ENCODE measurements at regions not wholly inside any gene's neighbourhood (a gene's known extent, or its start where the extent isn't known, plus 50 kb on each side); places are given as distances from the start of the nearest gene placed in this dataset.

DNA sequence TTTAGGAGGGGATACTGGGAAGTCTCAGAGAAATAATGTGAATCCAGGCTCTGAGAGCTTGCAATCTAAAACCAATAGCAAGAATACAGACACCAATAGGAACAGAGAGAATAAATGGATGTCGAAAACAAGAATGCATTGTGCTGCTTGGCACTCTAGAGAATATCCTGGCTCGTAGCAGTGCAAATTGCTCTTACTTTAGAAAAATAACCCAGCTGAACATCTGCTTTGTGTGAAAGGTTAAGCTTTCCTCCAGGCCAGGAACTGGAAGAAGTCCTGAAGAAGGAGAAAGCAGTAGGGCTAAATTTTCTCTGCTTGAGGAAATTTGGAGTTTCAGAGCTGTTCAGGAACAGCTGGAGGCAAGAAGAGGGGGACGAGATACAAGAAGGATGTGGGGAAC lies 382.3 kb downstream of the HHIPL2 start:
- DNase-seq: no peak

DNA sequence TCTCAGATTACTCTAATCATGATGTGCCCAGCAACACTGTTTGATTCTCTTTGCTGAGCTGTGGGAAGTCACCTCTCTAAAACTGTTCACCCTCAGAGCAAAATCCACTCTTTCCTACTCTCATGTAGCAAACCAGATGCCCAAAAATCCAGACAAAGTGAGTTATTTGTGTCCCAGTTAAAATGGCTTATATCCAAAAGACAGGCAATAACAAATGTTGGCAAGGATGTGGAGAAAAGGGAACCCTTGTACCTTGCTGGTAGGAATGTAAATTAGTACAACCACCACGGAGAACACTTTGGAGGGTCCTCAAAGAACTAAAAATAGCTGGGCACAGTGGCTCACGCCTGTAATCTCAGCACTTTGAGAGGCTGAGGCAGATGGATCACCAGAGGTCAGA lies 384.0 kb downstream of the HHIPL2 start:
- no peak for DNase-seq

DNA sequence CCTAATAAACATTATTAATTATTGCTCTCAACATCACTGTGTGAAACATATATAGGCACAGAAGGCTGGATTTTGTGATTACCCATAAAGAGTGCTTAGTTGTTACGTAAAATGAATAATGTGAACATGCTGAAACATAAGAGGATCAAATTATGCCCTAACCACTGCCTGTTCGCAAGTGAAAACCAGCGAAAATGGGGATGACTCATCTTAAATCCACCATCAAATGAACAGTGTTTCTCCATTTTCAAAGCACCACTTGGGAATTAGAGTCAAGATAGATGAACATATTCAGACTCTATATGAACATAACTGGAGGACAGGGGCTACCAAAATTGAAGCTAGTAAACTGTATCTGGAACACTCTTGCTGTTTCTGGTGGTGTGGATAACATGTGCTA lies 386.2 kb downstream of the HHIPL2 start:
- DNase-seq: no peak

DNA sequence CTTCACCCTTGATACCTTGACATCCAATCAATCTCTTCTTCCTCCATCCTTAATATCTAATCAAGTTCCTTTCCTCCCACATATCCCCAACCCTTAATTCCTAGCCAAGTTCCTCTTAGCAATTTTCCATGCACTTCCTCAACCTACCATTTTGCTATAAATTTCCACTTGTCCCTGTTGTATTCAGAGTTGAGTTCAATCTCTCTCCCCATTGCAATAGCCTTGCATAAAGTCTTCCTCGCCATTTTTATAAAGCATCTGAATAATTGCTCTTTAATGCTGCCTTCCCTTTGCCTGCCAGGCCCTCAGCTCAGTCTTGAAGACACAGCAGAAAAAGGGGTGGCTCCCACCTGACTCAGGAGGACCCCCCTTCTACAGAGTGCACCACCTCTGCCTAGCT lies 390.3 kb downstream of the HHIPL2 start:
- DNase-seq: no peak

DNA sequence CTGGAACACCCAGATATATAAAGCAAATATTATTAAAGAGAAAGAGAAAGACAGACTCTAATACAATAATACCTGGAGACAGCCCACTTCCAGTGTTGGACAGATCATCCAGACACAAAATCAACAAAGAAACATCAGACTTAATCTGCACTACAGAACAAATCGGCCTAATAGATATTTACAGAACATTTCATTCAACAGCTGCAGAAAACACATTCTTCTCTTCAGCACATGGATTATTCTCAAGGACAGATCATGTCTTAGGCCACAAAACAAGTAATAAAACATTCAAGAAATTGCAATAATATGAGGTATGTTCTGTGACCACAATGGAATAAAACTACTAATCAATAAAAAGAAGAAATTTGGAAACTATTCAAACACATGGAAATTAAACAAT lies 398.3 kb upstream of the DUSP10 start:
- no peak for DNase-seq

DNA sequence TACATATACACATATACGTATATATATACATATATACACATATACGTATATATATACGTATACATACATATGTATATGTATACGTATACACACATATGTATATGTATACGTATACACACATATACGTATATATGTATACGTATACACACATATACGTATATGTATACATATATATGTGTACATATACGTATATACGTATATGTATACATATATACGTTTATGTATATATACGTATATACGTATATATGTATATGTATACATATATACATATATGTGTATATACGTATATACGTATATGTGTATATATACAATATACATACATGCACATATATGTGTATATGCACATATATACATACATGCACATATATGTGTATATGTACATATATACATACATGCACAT lies 396.2 kb upstream of the DUSP10 start:
- DNase-seq: no peak

DNA sequence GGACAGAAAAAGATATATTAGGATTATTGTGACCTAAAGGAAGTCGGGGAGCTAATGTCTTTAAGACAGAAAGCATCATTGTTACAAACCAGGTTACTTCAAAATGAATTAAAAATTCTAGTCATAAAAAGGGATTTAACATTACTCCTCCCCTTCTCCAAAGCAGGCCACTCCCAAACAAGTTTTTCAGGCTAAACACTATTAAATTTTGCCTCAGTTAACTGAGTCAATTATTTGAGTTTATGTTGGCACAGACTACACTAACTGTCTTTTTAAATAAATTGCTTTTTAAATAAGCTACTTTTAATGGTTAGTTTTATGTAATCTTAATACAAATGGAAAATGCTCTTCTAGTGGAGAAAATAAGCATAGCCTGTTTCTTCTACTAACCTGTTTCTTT lies 395.0 kb upstream of the DUSP10 start:
- DNase-seq: no peak

DNA sequence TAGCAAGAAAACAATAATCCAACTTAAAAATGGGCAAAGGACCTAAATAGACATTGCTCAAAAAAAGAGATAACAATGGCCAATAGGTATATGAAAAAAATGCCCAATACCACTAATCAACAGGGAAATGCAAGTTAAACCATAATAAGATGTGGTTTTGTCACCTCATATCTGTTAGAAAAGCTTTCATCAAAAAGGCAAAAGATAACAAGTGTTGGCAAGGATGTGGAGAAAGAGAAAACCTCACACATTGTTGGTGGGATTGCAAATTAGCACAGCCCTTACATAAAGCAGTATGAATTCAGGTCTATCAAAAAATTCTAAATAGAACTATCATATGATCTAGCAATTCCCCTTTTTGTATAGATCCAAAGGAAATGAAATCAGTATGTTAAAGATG lies 387.2 kb upstream of the DUSP10 start:
- no peak for DNase-seq

DNA sequence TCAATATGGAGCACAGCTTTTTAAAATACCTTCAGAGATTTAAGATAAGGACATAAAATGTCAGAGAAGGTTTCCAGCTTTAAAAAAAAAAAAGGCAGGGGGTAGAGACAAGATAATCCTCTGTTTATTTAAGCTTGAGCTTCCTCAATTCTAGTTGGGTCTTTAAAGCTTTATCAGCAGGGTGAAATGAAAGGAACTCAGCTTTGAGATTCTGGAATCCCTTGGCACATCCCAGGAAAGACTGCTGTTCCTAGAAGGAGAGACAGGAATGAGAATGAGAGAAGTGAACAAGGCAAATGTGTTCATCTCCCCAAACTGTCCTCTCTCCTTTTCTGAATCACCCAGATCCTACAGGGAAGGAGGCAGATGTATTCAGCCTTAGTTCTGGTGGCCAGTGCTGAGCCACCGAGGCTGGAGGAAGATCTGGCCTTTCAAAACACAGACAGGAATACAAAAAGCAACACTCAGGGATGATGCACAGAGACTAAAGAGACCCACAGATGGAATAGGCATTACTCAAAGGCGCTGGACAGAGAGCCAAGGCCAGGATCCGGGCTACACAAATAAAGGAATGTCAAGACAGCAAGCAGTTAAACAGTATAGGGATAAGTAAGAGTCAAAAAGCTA lies 385.8 kb upstream of the DUSP10 start:
- DNase-seq: no peak

DNA sequence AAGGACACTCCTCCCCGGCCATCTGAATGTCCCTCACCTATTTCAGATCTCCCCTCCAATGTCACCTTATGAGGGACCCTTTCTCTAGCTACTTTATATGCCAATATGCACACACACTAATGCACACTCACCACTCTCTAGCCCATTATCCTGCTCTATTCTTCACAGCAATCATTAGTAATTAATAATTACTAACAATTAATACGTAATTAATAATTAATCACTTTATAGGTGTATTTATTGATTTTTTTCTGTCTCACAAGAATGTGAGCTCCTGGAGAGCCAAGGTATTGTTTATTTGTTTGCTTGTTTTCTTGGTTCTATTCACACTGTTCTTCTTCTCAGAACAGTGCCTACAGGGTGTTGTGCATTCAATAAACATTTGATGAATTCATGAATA lies 385.2 kb upstream of the DUSP10 start:
- no peak for DNase-seq

DNA sequence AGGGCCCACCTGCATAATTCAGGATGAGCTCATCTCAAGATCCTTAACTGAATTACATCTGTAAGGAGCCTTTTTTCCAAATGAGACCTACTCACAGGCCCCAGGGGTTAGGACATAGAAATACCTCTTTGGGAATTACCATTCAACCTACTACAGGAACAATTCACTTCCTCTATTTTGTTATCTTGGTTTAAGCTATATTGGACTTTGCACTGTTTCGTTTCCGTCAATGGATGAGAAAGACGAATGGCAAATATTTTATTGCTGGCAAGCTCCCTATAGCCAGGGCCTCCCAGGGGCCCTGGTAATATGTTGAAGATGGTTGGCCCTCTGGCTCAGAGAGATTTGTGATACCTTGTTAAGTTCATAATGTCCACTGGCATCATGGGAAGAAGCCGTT lies 384.2 kb upstream of the DUSP10 start:
- no peak for DNase-seq

DNA sequence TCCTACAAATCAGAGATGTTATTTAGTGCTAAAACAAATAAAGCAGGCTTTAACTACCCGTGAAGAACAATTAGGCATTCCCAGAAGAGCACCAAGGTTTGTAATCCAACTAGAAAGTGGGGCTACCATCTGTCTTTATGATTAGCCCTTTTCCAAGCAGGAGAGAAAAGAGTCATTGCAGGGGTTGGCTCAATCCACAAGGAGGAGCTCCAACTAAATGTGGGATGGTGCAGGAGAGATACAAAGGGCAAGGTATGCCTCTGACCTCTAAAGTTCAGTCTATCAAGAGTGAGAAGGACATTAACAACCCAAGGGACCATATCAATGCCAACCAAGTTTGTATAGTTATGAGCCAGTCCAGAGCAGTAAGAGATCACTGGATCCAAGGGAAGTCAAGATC lies 382.7 kb upstream of the DUSP10 start:
- no peak for DNase-seq

DNA sequence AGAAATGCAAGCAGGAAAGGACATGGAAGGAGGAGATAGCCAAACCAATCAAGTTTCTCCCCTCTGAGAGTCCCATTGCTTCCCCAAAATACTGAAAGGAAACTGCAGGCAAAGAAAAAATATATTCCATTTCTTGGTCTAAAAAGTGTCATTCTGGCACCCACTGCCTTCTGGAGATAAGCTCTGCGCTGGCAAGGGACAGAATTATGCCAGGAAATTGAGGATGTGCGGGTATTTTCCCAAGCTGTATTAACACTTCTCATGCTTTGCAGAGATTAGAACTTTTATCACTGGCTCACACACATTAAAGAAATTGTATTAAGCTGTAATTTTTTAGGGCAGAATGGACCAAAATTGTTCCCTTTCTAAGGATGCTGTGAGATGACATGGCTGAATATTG lies 381.2 kb upstream of the DUSP10 start:
- no peak for DNase-seq

DNA sequence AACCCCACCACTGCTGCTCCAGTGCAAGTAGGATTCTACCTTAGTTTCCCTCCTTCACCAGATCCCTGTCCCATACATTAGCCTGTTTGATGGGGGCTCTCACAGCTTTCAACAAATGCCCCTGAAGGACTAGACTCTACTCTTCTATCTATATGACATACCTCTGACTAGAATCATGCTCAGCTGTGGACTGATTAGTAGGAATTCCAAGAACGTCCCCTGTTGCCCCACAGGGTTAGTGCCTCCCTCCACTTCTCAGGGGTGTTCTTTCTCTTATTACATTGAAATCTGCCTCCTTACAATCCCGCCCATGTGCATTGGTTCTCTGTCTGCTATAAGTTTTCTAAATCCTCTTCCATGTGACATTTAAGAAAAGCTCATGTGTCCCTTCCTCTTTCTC lies 375.9 kb upstream of the DUSP10 start:
- no peak for DNase-seq

DNA sequence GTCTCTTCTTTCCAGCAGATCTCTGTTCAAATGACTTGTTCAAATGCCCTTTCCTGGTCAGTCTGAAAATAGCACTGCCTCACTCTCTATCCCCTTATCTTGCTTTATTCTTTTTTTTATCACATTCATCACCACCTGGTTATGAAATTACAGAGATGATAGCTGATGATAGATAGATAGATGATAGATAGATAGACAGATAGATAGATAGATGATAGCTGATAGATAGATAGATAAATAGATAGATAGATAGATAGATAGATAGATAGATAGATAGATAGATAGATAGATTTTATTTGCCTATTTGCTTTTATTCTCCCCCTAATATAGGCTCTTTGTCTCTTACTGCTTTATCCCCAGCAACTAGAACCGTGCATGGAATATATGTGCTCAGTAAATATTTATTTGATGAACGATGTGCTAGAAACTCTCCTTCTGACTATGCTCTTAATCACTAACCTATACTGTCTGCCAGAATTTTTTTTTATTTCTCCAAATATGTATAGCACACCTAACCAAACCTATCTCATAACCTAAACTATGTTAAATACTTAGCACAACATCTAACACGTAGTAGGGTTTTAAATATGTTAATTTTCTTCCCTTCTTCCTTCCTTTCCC lies 372.8 kb upstream of the DUSP10 start:
- no peak for DNase-seq

DNA sequence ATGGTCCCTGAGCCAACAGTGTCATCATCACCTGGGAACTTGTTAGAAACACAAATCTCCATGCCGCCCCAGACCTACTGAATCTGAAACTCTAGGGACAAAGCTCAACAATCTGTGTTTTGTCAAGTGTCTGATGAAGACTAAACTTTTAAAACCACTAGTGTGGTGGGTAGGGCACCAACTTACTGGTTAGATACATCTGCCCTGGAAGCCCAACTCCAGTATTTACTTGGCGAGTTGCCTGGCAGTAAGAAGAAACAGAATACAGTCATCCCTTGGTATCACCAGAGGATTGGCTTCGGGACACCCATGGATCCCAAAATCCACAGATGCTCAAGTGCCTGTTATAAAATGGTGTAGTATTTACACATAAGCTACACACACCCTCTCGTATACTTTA lies 367.9 kb upstream of the DUSP10 start:
- no peak for DNase-seq

DNA sequence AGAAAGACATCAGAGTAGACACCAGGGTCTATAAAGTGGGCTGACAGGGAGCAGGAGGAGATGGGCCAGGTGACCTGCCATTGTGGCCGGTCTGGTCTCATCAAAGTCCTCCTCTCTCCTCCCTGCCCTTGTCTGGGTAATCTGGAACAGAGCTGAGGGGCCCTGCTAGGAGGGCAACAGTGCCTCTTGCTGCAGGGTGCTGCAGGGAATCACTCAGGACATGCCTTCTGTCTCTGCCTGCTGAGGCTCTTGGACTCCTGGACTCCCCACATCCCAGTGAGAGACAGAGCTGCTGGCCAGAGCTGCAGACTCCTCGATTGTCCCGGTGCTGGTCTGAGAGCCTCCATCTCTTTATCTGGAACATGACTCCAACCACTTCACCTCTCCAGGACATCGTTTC lies 366.1 kb upstream of the DUSP10 start:
- no peak for DNase-seq

DNA sequence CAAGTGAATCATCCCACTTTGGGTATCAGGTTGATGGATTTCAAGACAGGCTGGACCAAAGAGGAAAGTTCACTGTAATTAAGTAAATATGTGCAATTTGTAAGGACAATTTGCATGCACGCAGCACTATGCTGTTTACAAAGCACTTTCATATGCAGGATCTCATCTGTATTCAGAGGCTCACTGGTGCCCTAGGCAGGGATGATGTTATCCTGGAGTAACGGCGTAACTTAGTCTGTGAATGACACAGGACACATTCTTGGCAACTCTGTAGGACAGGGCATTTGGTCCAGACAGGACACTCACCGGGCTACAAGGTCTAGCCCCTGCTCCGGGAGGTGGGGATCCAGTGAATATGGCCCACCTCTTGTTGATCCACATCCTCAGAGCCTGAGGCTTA lies 365.4 kb upstream of the DUSP10 start:
- DNase-seq: no peak

DNA sequence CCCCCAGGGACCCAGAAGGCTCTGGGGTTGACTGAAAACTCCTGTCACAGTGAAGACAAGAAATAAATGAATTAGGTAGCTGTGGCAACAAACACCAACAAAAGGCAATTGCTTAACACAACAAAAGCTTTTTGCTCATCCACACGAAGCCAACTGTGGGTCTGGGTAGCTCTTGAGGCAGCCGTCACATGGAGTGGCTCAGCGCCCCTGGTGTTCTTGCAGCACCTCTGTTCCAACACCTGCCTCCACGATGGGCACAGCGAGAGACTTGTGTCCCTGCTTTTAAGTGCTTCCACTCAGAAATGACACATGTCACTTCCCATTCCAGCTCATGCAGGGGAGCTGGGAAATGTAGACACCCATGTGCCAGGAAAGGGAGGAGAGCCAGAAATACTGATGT lies 364.5 kb upstream of the DUSP10 start:
- DNase-seq: peak; percentile 57

DNA sequence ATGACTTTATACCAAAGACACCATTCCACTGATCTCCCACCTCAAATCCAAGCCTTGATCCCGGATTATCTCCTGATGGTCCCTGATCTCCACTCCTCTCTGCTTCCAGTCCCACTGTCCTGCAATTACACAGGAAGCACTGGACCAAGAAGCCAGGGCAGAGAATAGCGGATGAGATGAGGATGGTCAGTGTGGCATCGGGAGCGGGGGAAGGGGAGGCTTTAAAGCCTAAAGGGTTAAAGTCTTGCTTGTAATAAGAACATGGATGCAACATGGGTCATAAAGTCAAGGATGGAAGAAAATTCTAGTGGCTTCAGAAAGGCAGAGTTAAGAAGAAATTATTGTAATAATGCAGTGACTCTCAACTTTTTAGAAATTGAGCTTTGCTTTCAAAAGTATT lies 364.0 kb upstream of the DUSP10 start:
- peak; percentile 50 for DNase-seq

DNA sequence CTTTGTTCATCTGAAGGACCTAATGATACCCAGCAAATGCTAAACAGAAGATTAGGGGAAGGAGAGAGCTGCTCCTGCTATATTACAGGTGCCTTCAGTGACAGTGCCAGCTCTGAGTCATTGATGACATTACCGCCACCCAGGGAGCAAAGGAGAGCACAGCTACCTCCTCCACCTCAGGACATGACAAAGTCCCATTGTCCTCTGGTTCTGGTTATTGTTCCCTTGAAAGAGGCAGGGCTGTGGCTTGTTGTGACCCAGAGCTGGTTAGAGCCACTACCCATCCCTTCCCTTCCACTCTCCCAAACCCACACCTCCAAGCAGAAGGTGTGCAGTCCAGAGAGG lies 363.5 kb upstream of the DUSP10 start:
- DNase-seq: peak; percentile 92

DNA sequence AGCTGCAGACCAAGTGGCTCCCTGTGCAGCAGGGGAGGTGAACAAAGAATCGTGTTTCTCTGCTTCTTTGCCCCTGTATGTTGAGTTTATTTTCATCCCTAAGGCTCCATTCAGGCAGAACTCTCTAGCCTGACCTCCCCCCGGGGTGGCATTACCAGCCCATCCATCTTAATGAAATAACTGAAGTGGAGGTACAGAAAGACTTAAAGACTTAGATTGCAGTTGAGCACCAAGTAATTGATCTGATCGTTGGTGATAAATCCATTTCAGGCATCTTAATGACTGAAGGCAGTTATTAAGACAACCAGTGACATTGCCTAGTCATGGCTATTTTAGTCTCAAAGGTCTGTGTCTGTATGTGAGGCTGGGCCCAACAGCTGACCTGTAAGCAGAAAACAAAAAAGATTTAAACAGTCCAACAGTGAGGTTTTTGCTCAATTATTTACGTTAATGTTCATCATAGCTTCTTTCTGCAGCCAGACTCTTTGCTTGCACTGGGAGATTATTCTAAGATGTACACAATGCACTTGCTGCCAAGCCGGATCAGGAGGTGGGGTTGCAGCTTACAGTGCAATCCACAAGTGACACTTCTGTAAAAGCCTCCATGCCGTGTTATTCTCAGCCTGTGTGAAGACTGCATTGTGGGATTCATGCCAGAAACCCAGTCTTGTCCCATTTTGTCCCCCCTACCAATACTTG lies 363.0 kb upstream of the DUSP10 start:
- peak; percentile 93 for DNase-seq

DNA sequence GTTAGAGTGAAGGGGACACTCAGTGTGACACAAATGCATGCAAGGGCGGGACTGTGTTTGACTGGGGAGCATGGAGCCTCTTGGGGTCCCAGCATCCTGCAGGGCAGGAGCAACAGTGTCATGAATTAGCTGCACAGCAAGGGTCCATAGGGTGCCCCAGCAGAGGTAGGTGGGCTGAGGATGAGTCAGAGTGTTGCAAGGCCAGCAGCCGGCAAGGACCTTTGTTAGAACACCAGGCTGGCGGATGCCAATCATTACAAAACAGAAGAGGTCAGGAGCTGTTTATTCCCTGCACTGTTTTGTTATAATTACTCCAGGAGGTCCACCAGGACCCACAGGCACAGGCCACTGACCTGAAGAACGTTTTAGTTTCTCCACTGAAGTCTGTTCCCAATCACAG lies 362.2 kb upstream of the DUSP10 start:
- no peak for DNase-seq

DNA sequence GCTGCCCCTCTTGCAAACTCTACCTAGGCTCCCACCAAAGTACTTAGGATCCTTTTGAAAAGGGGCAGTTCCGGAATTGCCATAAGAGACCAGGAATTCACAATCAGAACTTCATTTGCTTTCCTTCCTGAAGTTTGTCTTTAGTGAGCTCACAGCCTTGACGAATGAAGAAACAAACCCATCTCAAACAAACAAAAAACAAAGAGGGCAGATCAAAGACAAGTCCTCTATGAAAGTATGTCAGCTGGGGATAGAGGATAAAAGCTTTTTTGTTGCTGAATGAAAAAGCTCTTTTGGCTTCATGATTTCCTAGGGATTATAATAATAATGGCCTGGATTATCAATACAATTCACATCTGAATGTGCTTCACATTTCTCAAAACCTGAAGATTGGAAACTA lies 357.9 kb upstream of the DUSP10 start:
- no peak for DNase-seq

DNA sequence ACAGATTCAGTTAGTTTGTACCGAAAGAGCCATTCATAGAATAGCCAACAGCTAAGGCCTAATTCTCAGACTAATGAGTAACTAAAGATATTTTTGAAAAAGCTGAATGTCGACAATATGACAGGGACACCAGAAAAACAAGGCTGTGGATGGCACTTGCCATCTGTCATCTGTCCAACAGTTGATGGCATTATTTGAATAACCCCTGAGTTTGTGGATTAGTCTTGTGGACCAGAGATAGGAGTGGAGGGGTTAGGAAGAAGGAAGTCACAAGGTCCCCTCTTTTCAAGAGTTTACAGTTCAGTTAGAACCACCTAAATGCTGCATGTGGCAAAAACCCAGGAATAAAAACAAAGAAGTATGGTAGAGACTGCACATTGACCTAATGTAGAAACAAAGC lies 356.5 kb upstream of the DUSP10 start:
- no peak for DNase-seq
